ENCODE measurements at regions not wholly inside any gene's neighbourhood (a gene's known extent, or its start where the extent isn't known, plus 50 kb on each side); places are given as distances from the start of the nearest gene placed in this dataset.

GRCh38 chr3:145022447-145022846 is 1050.8 kb downstream of the DIPK2A start:
- no peak for TF ChIP-seq CTCF (IDR thresholded peaks at IDR 0.05)
- TF ChIP-seq POLR2A (IDR thresholded peaks at IDR 0.05), result no peak
